ENCODE measurements at regions not wholly inside any gene's neighbourhood (a gene's known extent, or its start where the extent isn't known, plus 50 kb on each side); places are given as distances from the start of the nearest gene placed in this dataset.
"Not testable (repeated sequence)": the region's sequence is repeated elsewhere in the genome, so short reads cannot be mapped to it uniquely, and the experiment has no call there.

DNA sequence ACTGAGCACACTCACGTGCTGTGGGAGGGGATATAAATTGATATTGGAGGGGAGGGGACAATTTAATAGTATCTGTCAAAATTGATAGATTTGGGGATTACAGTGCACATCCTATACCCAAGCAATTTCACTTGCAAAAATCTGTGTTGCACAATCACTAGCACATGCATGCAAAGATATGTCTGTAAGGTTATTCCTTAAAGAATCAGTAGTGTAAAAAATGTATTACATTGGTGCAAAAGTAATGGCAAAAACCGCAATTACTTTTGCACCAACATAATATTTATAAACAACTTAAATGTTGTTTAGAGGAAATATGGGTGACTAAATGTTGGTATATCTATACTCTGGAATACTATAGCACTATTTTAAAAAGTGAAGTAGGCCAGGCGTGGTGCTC, 108.7 kb downstream of the LHX2 start (continued):
- TF ChIP-seq, protein P1, sequence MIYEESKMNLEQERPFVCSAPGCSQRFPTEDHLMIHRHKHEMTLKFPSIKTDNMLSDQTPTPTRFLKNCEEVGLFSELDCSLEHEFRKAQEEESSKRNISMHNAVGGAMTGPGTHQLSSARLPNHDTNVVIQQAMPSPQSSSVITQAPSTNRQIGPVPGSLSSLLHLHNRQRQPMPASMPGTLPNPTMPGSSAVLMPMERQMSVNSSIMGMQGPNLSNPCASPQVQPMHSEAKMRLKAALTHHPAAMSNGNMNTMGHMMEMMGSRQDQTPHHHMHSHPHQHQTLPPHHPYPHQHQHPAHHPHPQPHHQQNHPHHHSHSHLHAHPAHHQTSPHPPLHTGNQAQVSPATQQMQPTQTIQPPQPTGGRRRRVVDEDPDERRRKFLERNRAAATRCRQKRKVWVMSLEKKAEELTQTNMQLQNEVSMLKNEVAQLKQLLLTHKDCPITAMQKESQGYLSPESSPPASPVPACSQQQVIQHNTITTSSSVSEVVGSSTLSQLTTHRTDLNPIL (CRISPR knock-in tag; IDR thresholded peaks at IDR 0.05; ENCODE audit: low read depth), result no peak
- TF ChIP-seq, protein P2, sequence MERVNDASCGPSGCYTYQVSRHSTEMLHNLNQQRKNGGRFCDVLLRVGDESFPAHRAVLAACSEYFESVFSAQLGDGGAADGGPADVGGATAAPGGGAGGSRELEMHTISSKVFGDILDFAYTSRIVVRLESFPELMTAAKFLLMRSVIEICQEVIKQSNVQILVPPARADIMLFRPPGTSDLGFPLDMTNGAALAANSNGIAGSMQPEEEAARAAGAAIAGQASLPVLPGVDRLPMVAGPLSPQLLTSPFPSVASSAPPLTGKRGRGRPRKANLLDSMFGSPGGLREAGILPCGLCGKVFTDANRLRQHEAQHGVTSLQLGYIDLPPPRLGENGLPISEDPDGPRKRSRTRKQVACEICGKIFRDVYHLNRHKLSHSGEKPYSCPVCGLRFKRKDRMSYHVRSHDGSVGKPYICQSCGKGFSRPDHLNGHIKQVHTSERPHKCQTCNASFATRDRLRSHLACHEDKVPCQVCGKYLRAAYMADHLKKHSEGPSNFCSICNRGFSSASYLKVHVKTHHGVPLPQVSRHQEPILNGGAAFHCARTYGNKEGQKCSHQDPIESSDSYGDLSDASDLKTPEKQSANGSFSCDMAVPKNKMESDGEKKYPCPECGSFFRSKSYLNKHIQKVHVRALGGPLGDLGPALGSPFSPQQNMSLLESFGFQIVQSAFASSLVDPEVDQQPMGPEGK (CRISPR knock-in tag; IDR thresholded peaks at IDR 0.05; ENCODE audit: borderline replicate concordance), result no peak
- TF ChIP-seq ZFP30 (CRISPR knock-in tag; IDR thresholded peaks at IDR 0.05), result no peak
- TF ChIP-seq ARNTL (CRISPR knock-in tag; IDR thresholded peaks at IDR 0.05; ENCODE audit: borderline replicate concordance, low read depth), result no peak
- TF ChIP-seq ZNF70 (CRISPR knock-in tag; IDR thresholded peaks at IDR 0.05), result no peak
- TF ChIP-seq ZC3H10 (CRISPR knock-in tag; IDR thresholded peaks at IDR 0.05), result no peak
- no peak for TF ChIP-seq ISL1 (CRISPR knock-in tag; IDR thresholded peaks at IDR 0.05)
- TF ChIP-seq GLIS3 (CRISPR knock-in tag; IDR thresholded peaks at IDR 0.05), result no peak

- ATAC-seq, result no peak
- TF ChIP-seq RARB (CRISPR knock-in tag; IDR thresholded peaks at IDR 0.05) (no peak), ZNF70 (CRISPR knock-in tag; IDR thresholded peaks at IDR 0.05) (no peak), TOX (CRISPR knock-in tag; IDR thresholded peaks at IDR 0.05; ENCODE audit: borderline replicate concordance) (no peak), SNAI2 (CRISPR knock-in tag; IDR thresholded peaks at IDR 0.05) (no peak), GLIS3 (CRISPR knock-in tag; IDR thresholded peaks at IDR 0.05) (no peak), PPARA (CRISPR knock-in tag; IDR thresholded peaks at IDR 0.05; ENCODE audit: borderline replicate concordance) (no peak), ESRRG (CRISPR knock-in tag; IDR thresholded peaks at IDR 0.05) (no peak), ZFP3 (CRISPR knock-in tag; IDR thresholded peaks at IDR 0.05) (no peak), ZNF565 (CRISPR knock-in tag; conservative IDR thresholded peaks at IDR 0.05; ENCODE audit: low read depth) (no peak), ARNTL (CRISPR knock-in tag; IDR thresholded peaks at IDR 0.05; ENCODE audit: borderline replicate concordance, low read depth) (no peak)
- TF ChIP-seq, protein P3, sequence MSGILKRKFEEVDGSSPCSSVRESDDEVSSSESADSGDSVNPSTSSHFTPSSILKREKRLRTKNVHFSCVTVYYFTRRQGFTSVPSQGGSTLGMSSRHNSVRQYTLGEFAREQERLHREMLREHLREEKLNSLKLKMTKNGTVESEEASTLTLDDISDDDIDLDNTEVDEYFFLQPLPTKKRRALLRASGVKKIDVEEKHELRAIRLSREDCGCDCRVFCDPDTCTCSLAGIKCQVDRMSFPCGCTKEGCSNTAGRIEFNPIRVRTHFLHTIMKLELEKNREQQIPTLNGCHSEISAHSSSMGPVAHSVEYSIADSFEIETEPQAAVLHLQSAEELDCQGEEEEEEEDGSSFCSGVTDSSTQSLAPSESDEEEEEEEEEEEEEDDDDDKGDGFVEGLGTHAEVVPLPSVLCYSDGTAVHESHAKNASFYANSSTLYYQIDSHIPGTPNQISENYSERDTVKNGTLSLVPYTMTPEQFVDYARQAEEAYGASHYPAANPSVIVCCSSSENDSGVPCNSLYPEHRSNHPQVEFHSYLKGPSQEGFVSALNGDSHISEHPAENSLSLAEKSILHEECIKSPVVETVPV (CRISPR knock-in tag; IDR thresholded peaks at IDR 0.05), result no peak
- TF ChIP-seq, protein P4, sequence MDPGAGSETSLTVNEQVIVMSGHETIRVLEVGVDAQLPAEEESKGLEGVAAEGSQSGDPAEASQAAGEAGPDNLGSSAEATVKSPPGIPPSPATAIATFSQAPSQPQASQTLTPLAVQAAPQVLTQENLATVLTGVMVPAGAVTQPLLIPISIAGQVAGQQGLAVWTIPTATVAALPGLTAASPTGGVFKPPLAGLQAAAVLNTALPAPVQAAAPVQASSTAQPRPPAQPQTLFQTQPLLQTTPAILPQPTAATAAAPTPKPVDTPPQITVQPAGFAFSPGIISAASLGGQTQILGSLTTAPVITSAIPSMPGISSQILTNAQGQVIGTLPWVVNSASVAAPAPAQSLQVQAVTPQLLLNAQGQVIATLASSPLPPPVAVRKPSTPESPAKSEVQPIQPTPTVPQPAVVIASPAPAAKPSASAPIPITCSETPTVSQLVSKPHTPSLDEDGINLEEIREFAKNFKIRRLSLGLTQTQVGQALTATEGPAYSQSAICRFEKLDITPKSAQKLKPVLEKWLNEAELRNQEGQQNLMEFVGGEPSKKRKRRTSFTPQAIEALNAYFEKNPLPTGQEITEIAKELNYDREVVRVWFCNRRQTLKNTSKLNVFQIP (CRISPR knock-in tag; IDR thresholded peaks at IDR 0.05; ENCODE audit: borderline replicate concordance, low read depth), result no peak
Measured at GRCh38 chr9:124121725-124122124, 110.2 kb downstream of the LHX2 start.

- peak; percentile 37 for ATAC-seq
- no peak for TF ChIP-seq TSHZ2 (CRISPR knock-in tag; IDR thresholded peaks at IDR 0.05)
- no peak for TF ChIP-seq SNAI2 (CRISPR knock-in tag; IDR thresholded peaks at IDR 0.05)
Measured at GRCh38 chr9:124122321-124122720, 110.8 kb downstream of the LHX2 start.

- ATAC-seq, result peak; percentile 75
- TF ChIP-seq RARB (CRISPR knock-in tag; IDR thresholded peaks at IDR 0.05) (no peak), ZNF565 (CRISPR knock-in tag; conservative IDR thresholded peaks at IDR 0.05; ENCODE audit: low read depth) (no peak), ZC3H10 (CRISPR knock-in tag; IDR thresholded peaks at IDR 0.05) (no peak), TSHZ2 (CRISPR knock-in tag; IDR thresholded peaks at IDR 0.05) (no peak), TCF4 (CRISPR knock-in tag; IDR thresholded peaks at IDR 0.05; ENCODE audit: borderline replicate concordance) (no peak), CSDC2 (CRISPR knock-in tag; IDR thresholded peaks at IDR 0.05) (no peak)
Measured at GRCh38 chr9:124122813-124123462, 111.4 kb downstream of the LHX2 start.

- ATAC-seq, result not testable (repeated sequence)
Measured at GRCh38 chr9:124123621-124124020, 112.1 kb downstream of the LHX2 start.
